ENCODE measurements at regions not wholly inside any gene's neighbourhood (a gene's known extent, or its start where the extent isn't known, plus 50 kb on each side); places are given as distances from the start of the nearest gene placed in this dataset.
A peak's percentile ranks its signal among the peaks of the same experiment; 100 is the strongest.

DNA sequence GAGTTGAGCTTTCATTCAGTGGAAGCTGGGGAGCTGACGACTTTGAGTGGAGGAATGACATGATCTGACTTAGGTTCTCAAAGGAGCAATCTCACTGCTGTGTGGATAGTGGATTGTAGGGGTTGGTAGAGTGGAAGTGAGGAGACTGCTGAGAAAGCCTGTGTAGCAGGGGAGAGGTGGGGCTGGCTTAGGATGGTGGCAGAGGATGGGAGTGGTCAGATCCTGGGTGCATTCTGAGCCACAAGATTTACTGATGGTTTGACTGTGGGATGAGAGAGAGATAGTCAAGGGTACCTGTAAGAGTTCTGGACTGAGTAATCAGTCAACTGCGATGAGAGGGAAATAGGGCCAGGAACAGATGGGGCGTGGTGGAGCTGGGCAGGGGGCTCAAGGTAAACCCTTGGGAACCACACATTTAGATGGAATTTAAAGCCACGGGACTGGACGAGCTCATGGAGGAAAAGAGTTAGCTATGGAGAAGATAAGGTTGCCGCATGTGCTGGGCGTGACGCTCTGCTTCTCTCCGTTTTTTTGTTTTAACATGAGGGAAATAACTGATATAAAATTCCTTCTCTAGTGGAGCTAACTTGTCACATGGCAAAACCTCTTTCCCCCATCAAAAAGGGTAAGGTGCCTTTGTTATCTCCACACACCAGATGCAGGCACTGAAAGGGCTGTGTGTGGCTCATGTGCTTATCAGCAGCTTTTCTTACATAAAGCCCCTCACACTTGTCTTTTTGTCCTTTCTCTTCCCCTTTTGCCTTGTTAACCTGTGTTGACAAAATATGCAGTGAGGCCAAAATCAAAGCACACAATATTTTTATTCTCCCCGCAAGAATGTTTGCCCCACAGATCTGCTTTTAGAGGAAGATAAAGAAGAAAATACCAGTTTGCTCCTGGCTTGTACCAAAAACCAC is 379.8 kb downstream of the TSN start (continued):
- TF ChIP-seq SRSF7 (optimal IDR thresholded peaks at IDR 0.05; ENCODE audit: low read depth, low read length): no peak
- TF ChIP-seq ZNF354B (CRISPR knock-in tag; IDR thresholded peaks at IDR 0.05): no peak
- no peak for TF ChIP-seq SMC3 (conservative IDR thresholded peaks at IDR 0.05; ENCODE audit: insufficient read depth, low read depth, low read length)
- no peak for TF ChIP-seq PURB (CRISPR knock-in tag; IDR thresholded peaks at IDR 0.05; ENCODE audit: low read depth)
- TF ChIP-seq, protein P1, sequence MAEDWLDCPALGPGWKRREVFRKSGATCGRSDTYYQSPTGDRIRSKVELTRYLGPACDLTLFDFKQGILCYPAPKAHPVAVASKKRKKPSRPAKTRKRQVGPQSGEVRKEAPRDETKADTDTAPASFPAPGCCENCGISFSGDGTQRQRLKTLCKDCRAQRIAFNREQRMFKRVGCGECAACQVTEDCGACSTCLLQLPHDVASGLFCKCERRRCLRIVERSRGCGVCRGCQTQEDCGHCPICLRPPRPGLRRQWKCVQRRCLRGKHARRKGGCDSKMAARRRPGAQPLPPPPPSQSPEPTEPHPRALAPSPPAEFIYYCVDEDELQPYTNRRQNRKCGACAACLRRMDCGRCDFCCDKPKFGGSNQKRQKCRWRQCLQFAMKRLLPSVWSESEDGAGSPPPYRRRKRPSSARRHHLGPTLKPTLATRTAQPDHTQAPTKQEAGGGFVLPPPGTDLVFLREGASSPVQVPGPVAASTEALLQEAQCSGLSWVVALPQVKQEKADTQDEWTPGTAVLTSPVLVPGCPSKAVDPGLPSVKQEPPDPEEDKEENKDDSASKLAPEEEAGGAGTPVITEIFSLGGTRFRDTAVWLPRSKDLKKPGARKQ (CRISPR knock-in tag; IDR thresholded peaks at IDR 0.05): no peak
- TF ChIP-seq TCF7L2 (IDR thresholded peaks at IDR 0.05; ENCODE audit: low read depth, low read length): no peak
- no peak for TF ChIP-seq ZNF165 (CRISPR knock-in tag; IDR thresholded peaks at IDR 0.05; ENCODE audit: borderline replicate concordance)
- TF ChIP-seq MIER1 (IDR thresholded peaks at IDR 0.05; ENCODE audit: low read depth): no peak
- no peak for TF ChIP-seq HCFC1 (IDR thresholded peaks at IDR 0.05; ENCODE audit: low read depth, low read length)
- no peak for TF ChIP-seq MLLT1 (IDR thresholded peaks at IDR 0.05)
- no peak for TF ChIP-seq RBBP5 (IDR thresholded peaks at IDR 0.05; ENCODE audit: borderline replicate concordance, insufficient read depth, low read length, poor library complexity, severe bottlenecking)
- no peak for TF ChIP-seq ZNF263 (CRISPR knock-in tag; IDR thresholded peaks at IDR 0.05; ENCODE audit: borderline replicate concordance)
- no peak for TF ChIP-seq ETS1 (conservative IDR thresholded peaks at IDR 0.05; ENCODE audit: control insufficient read depth, low read depth, low read length)
- TF ChIP-seq ZNF644 (tag; IDR thresholded peaks at IDR 0.05; ENCODE audit: low read depth): no peak
- no peak for TF ChIP-seq SMARCC2 (IDR thresholded peaks at IDR 0.05; ENCODE audit: low read depth)
- no peak for TF ChIP-seq RUNX1 (IDR thresholded peaks at IDR 0.05; ENCODE audit: low read depth)
- TF ChIP-seq, protein P2, sequence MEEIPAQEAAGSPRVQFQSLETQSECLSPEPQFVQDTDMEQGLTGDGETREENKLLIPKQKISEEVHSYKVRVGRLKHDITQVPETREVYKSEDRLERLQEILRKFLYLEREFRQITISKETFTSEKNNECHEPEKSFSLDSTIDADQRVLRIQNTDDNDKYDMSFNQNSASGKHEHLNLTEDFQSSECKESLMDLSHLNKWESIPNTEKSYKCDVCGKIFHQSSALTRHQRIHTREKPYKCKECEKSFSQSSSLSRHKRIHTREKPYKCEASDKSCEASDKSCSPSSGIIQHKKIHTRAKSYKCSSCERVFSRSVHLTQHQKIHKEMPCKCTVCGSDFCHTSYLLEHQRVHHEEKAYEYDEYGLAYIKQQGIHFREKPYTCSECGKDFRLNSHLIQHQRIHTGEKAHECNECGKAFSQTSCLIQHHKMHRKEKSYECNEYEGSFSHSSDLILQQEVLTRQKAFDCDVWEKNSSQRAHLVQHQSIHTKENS (CRISPR knock-in tag; IDR thresholded peaks at IDR 0.05): no peak
- peak; percentile 46 for TF ChIP-seq CCNT2 (IDR thresholded peaks at IDR 0.05; ENCODE audit: borderline replicate concordance, extremely low read depth, insufficient read length, low read depth, low read length)
- TF ChIP-seq NFE2 (IDR thresholded peaks at IDR 0.05; ENCODE audit: low read depth): no peak
- peak; percentile 48 to 64; a peak in 3 of 4 replicates for TF ChIP-seq RCOR1 (IDR thresholded peaks at IDR 0.05; ENCODE audit: borderline replicate concordance in 1 of 2, low read depth in 2 of 2, low read length in 2 of 2)
- no peak for TF ChIP-seq ELF2 (CRISPR knock-in tag; IDR thresholded peaks at IDR 0.05)
